Gastrocnemius medialis (tissue), 4 donors: ENCODE measurements at regions not wholly inside any gene's neighbourhood (a gene's known extent, or its start where the extent isn't known, plus 50 kb on each side); places are given as distances from the start of the nearest gene placed in this dataset.

ENCODE experiments used
- ATAC-seq, 2 donors: fragments of 150-250 bp; one replicate each; pipeline ENCODE4 v1.9.1; 2016
- DNase-seq, 2 donors: peaks; one replicate each; pipeline ENCODE4 v3.0.0-alpha.2; 2019
- H3K27ac ChIP-seq, 4 donors: fragments of 200-600 bp; sonication (generic); 1 replicate in 1 of 4; 2 replicates in 3 of 4; pipeline ENCODE4 v1.5.1; 2016 to 2018; ENCODE audit warnings: mild to moderate bottlenecking in 2 of 4, moderate library complexity in 1 of 4
- H3K27me3 ChIP-seq, 3 donors: fragments of 200-600 bp; sonication (generic) in 2 of 3; 1 replicate in 1 of 3; 2 replicates in 2 of 3; pipeline versions ENCODE4 v1.5.1 to v1.6.0; 2016 to 2019; ENCODE audit warnings: mild to moderate bottlenecking in 1 of 3, moderate library complexity in 1 of 3
- H3K36me3 ChIP-seq, 2 donors: fragments of 200-600 bp; sonication (generic) in 1 of 2; one replicate each; pipeline ENCODE4 v1.5.1; 2017 to 2018
- H3K4me1 ChIP-seq, 2 donors: fragments of 200-600 bp; sonication (generic) in 1 of 2; one replicate each; pipeline ENCODE4 v1.5.1; 2016 to 2017; ENCODE audit warnings: mild to moderate bottlenecking in 2 of 2
- H3K4me3 ChIP-seq, 4 donors: fragments of 200-600 bp; sonication (generic) in 3 of 4; 1 replicate in 1 of 4; 2 replicates in 3 of 4; pipeline ENCODE4 v1.5.1; 2016 to 2019; ENCODE audit warnings: mild to moderate bottlenecking in 2 of 4
- H3K9me3 ChIP-seq, 3 donors: fragments of 200-600 bp; sonication (generic) in 2 of 3; 1 replicate in 1 of 3; 2 replicates in 2 of 3; pipeline ENCODE4 v1.5.1; 2016 to 2019
- POLR2A ChIP-seq, 2 donors: fragments of 450-650 bp; IDR thresholded peaks; one replicate each; pipeline ENCODE4 v1.6.1; 2017; ENCODE audit warnings: antibody characterized with exemption in 2 of 2, mild to moderate bottlenecking in 2 of 2, moderate library complexity in 2 of 2
- in situ Hi-C, 4 donors: fragments of 200-750 bp; cut with MboI; loops; one replicate each; pipeline versions ENCODE4 v1.15.0 to v1.8.0; 2017; ENCODE audit warnings: low sequenced_read_pairs in 4 of 4
- intact Hi-C: fragments of 100-400 bp; cut with DNase I; formaldehyde crosslinking; loops from one replicate; pipeline ENCODE4 v1.15.1; 2023; ENCODE audit warnings: low total_unique reads
- TF ChIP-seq, protein P1 (sequence below), 5 experiments: fragments of 450-650 bp in 3 of 5; fragments of 200-600 bp in 2 of 5; sonication (generic) in 2 of 5; IDR thresholded peaks in 4 of 5; conservative IDR thresholded peaks in 1 of 5; 1 replicate in 4 of 5; 2 replicates in 1 of 5; pipeline ENCODE4 v1.5.1; 2016 to 2019; ENCODE audit warnings: antibody characterized with exemption in 5 of 5, mild to moderate bottlenecking in 3 of 5, moderate library complexity in 3 of 5

- no peaks in the 10 kb centered on the region for H3K27me3 ChIP-seq
Observed at GRCh38 chr9:109908459-109909390, 128.7 kb downstream of the PALM2AKAP2 start.

DNA sequence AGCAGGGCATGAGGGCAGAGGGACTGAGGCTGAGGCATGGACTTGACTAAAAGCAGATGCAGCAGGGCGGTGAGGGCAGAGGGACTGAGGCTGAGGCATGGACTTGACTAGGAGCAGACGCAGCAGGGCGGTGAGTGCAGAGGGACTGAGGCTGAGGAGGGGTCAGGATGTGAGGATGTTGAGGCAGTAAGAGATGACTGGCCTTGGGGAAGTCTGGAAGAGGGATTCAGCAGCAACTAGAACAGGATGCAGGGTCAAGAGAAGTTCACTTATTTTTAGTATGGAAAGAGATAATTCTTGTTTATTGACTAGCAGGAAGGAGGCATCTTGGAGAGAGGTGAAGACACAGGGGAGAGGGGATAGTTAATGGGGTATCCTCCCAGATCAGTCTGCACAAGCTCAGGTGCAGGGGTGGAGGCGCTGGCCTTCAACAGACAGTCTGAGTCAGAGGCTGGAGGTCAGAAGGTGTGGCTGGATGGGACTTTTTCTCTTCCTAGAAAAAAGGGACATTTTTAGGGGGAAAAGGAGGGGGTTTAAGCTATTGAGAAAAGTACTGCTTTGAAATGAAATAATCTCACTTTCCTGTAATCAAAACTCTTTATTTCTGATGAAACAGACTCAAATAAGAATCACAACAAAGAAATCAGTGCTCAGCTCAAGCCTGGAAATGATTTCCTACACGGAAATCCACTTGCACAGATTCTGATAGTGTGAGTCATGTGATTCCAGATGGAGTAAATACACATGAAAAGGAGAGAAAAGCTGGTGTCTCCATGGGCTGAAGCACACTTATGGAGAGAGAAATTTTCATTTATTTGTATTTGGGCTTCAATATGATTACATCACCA is 130.9 kb downstream of the PALM2AKAP2 start:
- TF ChIP-seq POLR2A (IDR thresholded peaks at IDR 0.05) = no peak
- TF ChIP-seq, protein P1, sequence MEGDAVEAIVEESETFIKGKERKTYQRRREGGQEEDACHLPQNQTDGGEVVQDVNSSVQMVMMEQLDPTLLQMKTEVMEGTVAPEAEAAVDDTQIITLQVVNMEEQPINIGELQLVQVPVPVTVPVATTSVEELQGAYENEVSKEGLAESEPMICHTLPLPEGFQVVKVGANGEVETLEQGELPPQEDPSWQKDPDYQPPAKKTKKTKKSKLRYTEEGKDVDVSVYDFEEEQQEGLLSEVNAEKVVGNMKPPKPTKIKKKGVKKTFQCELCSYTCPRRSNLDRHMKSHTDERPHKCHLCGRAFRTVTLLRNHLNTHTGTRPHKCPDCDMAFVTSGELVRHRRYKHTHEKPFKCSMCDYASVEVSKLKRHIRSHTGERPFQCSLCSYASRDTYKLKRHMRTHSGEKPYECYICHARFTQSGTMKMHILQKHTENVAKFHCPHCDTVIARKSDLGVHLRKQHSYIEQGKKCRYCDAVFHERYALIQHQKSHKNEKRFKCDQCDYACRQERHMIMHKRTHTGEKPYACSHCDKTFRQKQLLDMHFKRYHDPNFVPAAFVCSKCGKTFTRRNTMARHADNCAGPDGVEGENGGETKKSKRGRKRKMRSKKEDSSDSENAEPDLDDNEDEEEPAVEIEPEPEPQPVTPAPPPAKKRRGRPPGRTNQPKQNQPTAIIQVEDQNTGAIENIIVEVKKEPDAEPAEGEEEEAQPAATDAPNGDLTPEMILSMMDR (IDR thresholded peaks at IDR 0.05 in 4 of 5, conservative IDR thresholded peaks at IDR 0.05 in 1 of 5) = no peak
- no peak for ATAC-seq
- Histone ChIP-seq H3K4me1 (peaks cover 27 to 46% of the 10 kb centered on the region in 2 donors), H3K4me3 (no peak overlapping the region), H3K27me3 (no peaks in the 10 kb centered on the region), H3K9me3 (no peaks in the 10 kb centered on the region), H3K27ac (peak overlapping the region; percentile 34 to 62 (median 60)), H3K36me3 (no peaks in the 10 kb centered on the region)
- in situ Hi-C loops (no loop called here), intact Hi-C loops (no loop called here)
- no peak for DNase-seq

More at GRCh38 chr9:109908459-109909390, 128.7 kb downstream of the PALM2AKAP2 start:
- TF ChIP-seq, protein P1 (IDR thresholded peaks at IDR 0.05 in 4 of 5, conservative IDR thresholded peaks at IDR 0.05 in 1 of 5) = no peak
- no peak for TF ChIP-seq POLR2A (IDR thresholded peaks at IDR 0.05)
- peaks cover 21 to 60% of the 10 kb centered on the region in 2 donors for H3K4me1 ChIP-seq
- no peaks in the 10 kb centered on the region for H3K9me3 ChIP-seq
- ATAC-seq (no peak), DNase-seq (no peak)
- no peaks in the 10 kb centered on the region for H3K36me3 ChIP-seq
- no peak overlapping the region for H3K4me3 ChIP-seq
- intact Hi-C loops (no loop called here), in situ Hi-C loops (loop anchor here in 3 of 4 donors (10.0 kb wide), 3 partner anchors 236 to 306 kb away; no protein-coding TSS in a partner anchor)
- peak overlapping the region in 3 of 4 donors; percentile 53 to 74 (median 70) for H3K27ac ChIP-seq

GRCh38 chr9:109912082-109912582 is 132.1 kb downstream of the PALM2AKAP2 start:
- ATAC-seq (no peak), DNase-seq (no peak)
- intact Hi-C loops (no loop called here), in situ Hi-C loops (no loop called here)
- TF ChIP-seq POLR2A (IDR thresholded peaks at IDR 0.05) = no peak
- TF ChIP-seq, protein P1 (IDR thresholded peaks at IDR 0.05 in 4 of 5, conservative IDR thresholded peaks at IDR 0.05 in 1 of 5) = no peak
- no peak overlapping the region for H3K4me3 ChIP-seq
- no peaks in the 10 kb centered on the region for H3K36me3 ChIP-seq
- H3K27ac ChIP-seq = peak overlapping the region; percentile 20 to 62 (median 60)
- no peaks in the 10 kb centered on the region for H3K9me3 ChIP-seq
- no peaks in the 10 kb centered on the region for H3K27me3 ChIP-seq
- H3K4me1 ChIP-seq = peaks cover 39 to 51% of the 10 kb centered on the region in 2 donors

GRCh38 chr9:109912726-109913460 is 132.9 kb downstream of the PALM2AKAP2 start:
- DNase-seq (no peak), ATAC-seq (no peak)
- Histone ChIP-seq H3K27ac (peak overlapping the region; percentile 50 to 62 (median 60)), H3K9me3 (no peaks in the 10 kb centered on the region), H3K4me3 (no peak overlapping the region), H3K27me3 (no peaks in the 10 kb centered on the region), H3K4me1 (peaks cover 46 to 55% of the 10 kb centered on the region in 2 donors), H3K36me3 (no peaks in the 10 kb centered on the region)
- intact Hi-C loops (no loop called here), in situ Hi-C loops (no loop called here)
- no peak for TF ChIP-seq POLR2A (IDR thresholded peaks at IDR 0.05)
- TF ChIP-seq, protein P1 (IDR thresholded peaks at IDR 0.05 in 4 of 5, conservative IDR thresholded peaks at IDR 0.05 in 1 of 5) = no peak
